Esophagus squamous epithelium (tissue), 4 donors: ENCODE measurements at regions not wholly inside any gene's neighbourhood (a gene's known extent, or its start where the extent isn't known, plus 50 kb on each side); places are given as distances from the start of the nearest gene placed in this dataset.

ENCODE experiments used
- POLR2A ChIP-seq, 4 donors: fragments of 450-650 bp; IDR thresholded peaks; one replicate each; pipeline ENCODE4 v1.6.1; 2017; ENCODE audit warnings: antibody characterized with exemption in 4 of 4, mild to moderate bottlenecking in 4 of 4, moderate library complexity in 3 of 4
- TF ChIP-seq, protein P1 (sequence below), 6 experiments: fragments of 450-650 bp in 4 of 6; fragments of 200-600 bp in 2 of 6; sonication (generic) in 2 of 6; IDR thresholded peaks; one replicate each; pipeline ENCODE4 v1.5.1; 2016 to 2019; ENCODE audit warnings: antibody characterized with exemption in 6 of 6, mild to moderate bottlenecking in 4 of 6, moderate library complexity in 4 of 6

DNA sequence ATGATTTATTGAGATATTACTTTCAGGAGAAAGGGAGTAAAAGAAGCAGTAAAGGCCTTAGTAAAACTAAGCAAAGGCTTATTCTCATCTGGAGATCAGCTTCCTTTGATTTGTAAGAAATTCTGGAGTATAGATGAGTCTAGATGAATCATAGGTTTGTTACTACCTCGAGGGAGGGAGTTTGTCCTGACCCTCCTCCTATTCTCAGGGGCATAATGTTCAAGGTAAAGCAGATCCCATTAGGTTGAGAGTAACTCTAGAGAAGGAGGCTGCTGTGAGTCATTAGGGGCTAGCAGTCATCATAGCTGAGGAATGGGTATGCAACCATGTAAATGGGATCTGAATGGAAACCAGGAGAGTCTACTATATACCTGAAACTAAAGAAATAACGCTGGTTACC is 155.5 kb upstream of the MOCS2 start:
- TF ChIP-seq, protein P1, sequence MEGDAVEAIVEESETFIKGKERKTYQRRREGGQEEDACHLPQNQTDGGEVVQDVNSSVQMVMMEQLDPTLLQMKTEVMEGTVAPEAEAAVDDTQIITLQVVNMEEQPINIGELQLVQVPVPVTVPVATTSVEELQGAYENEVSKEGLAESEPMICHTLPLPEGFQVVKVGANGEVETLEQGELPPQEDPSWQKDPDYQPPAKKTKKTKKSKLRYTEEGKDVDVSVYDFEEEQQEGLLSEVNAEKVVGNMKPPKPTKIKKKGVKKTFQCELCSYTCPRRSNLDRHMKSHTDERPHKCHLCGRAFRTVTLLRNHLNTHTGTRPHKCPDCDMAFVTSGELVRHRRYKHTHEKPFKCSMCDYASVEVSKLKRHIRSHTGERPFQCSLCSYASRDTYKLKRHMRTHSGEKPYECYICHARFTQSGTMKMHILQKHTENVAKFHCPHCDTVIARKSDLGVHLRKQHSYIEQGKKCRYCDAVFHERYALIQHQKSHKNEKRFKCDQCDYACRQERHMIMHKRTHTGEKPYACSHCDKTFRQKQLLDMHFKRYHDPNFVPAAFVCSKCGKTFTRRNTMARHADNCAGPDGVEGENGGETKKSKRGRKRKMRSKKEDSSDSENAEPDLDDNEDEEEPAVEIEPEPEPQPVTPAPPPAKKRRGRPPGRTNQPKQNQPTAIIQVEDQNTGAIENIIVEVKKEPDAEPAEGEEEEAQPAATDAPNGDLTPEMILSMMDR (IDR thresholded peaks at IDR 0.05): no peak
- no peak for TF ChIP-seq POLR2A (IDR thresholded peaks at IDR 0.05)
